HEK293 (cell line): ENCODE measurements at regions not wholly inside any gene's neighbourhood (a gene's known extent, or its start where the extent isn't known, plus 50 kb on each side); places are given as distances from the start of the nearest gene placed in this dataset.

Experiments used
- CTCF ChIA-PET: fragments of 350-600 bp; formaldehyde crosslinking; extraction: SDS; loops from one replicate; lab custom pipeline; 2021; ENCODE audit warnings: antibody characterized with exemption; lab: Yijun Ruan, JAX
- POLR2A ChIA-PET: fragments of 300-600 bp; formaldehyde crosslinking; extraction: SDS; loops from one replicate; lab custom pipeline; 2020; ENCODE audit warnings: antibody characterized with exemption, inconsistent platforms; lab: Yijun Ruan, JAX
- H3K27ac ChIP-seq: fragments of 200-500 bp; sonication (Bioruptor generic); 2 replicates; pipeline ENCODE4 v1.5.1; 2014; ENCODE audit warnings: low read depth, low read length, control low read depth, inconsistent platforms; ENCODE audit errors: extremely low read depth
- H3K36me3 ChIP-seq, 2 experiments: fragments of 200-500 bp in 1 of 2; sonication (Bioruptor generic) in 1 of 2; 1 replicate in 1 of 2; 2 replicates in 1 of 2; pipeline ENCODE4 v1.5.1; 2014 to 2017; ENCODE audit warnings: inconsistent platforms in 2 of 2, low read length in 2 of 2; ENCODE audit not compliant: control insufficient read depth in 2 of 2, insufficient read depth in 1 of 2
- H3K4me1 ChIP-seq: fragments of 200-500 bp; sonication (Bioruptor generic); 2 replicates; pipeline ENCODE4 v1.5.1; 2014; ENCODE audit warnings: mild to moderate bottlenecking, low read length, inconsistent platforms; ENCODE audit not compliant: control insufficient read depth, insufficient read depth
- H3K4me3 ChIP-seq: 2 replicates; pipeline ENCODE4 v1.5.1; 2011; ENCODE audit warnings: low read depth, mild to moderate bottlenecking, control low read depth, low read length, moderate library complexity
- H3K9me3 ChIP-seq: fragments of 200-500 bp; sonication (Bioruptor generic); 2 replicates; pipeline ENCODE4 v1.5.1; 2014; ENCODE audit warnings: low read depth, low read length, inconsistent platforms; ENCODE audit not compliant: control insufficient read depth, insufficient read depth
- GFI1B ChIP-seq: fragments of 450-650 bp; formaldehyde crosslinking; IDR thresholded peaks from 2 replicates; pipeline ENCODE4 v1.5.1; 2016; ENCODE audit warnings: missing biosample characterization, missing genetic modification characterization
- KLF10 ChIP-seq: fragments of 450-650 bp; IDR thresholded peaks from 2 replicates; pipeline ENCODE4 v1.5.1; 2018; ENCODE audit warnings: missing biosample characterization, mild to moderate bottlenecking, missing genetic modification characterization
- KLF16 ChIP-seq: fragments of 450-650 bp; formaldehyde crosslinking; IDR thresholded peaks from 2 replicates; pipeline ENCODE4 v1.5.1; 2017; ENCODE audit warnings: missing biosample characterization, missing genetic modification characterization
- MZF1 ChIP-seq: fragments of 450-650 bp; formaldehyde crosslinking; IDR thresholded peaks from 2 replicates; pipeline ENCODE4 v1.5.1; 2017; ENCODE audit warnings: missing biosample characterization, missing genetic modification characterization, borderline replicate concordance
- SCRT1 ChIP-seq: fragments of 450-650 bp; formaldehyde crosslinking; IDR thresholded peaks from 2 replicates; pipeline ENCODE4 v1.5.1; 2016; ENCODE audit warnings: missing biosample characterization, missing genetic modification characterization, borderline replicate concordance
- SP2 ChIP-seq: fragments of 450-650 bp; formaldehyde crosslinking; IDR thresholded peaks from 2 replicates; pipeline ENCODE4 v1.5.1; 2016; ENCODE audit warnings: missing biosample characterization, missing genetic modification characterization
- SP7 ChIP-seq: fragments of 450-650 bp; formaldehyde crosslinking; IDR thresholded peaks from 2 replicates; pipeline ENCODE4 v1.5.1; 2016; ENCODE audit warnings: missing biosample characterization, missing genetic modification characterization
- ZBTB20 ChIP-seq: fragments of 450-650 bp; formaldehyde crosslinking; IDR thresholded peaks from 2 replicates; pipeline ENCODE4 v1.5.1; 2016; ENCODE audit warnings: missing biosample characterization, missing genetic modification characterization
- ZNF140 ChIP-seq: fragments of 450-650 bp; formaldehyde crosslinking; IDR thresholded peaks from 2 replicates; pipeline ENCODE4 v1.5.1; 2016; ENCODE audit warnings: missing biosample characterization, missing genetic modification characterization
- ZNF2 ChIP-seq: fragments of 450-650 bp; formaldehyde crosslinking; IDR thresholded peaks from 2 replicates; pipeline ENCODE4 v1.5.1; 2016; ENCODE audit warnings: missing biosample characterization, missing genetic modification characterization
- ZNF211 ChIP-seq: fragments of 450-650 bp; formaldehyde crosslinking; IDR thresholded peaks from 2 replicates; pipeline ENCODE4 v1.5.1; 2016; ENCODE audit warnings: low read depth, missing biosample characterization, missing genetic modification characterization
- ZNF350 ChIP-seq: fragments of 450-650 bp; formaldehyde crosslinking; IDR thresholded peaks from 2 replicates; pipeline ENCODE4 v1.5.0; 2017; ENCODE audit warnings: missing biosample characterization, mild to moderate bottlenecking, missing genetic modification characterization
- ZNF521 ChIP-seq: fragments of 450-650 bp; formaldehyde crosslinking; IDR thresholded peaks from 2 replicates; pipeline ENCODE4 v1.5.1; 2017; ENCODE audit warnings: missing biosample characterization, mild to moderate bottlenecking, missing genetic modification characterization
- ZNF544 ChIP-seq: fragments of 450-650 bp; formaldehyde crosslinking; IDR thresholded peaks from 2 replicates; pipeline ENCODE4 v1.5.0; 2017; ENCODE audit warnings: missing biosample characterization, missing genetic modification characterization
- ZNF610 ChIP-seq: fragments of 450-650 bp; formaldehyde crosslinking; IDR thresholded peaks from 2 replicates; pipeline ENCODE4 v1.5.1; 2016; ENCODE audit warnings: missing biosample characterization, missing genetic modification characterization, borderline replicate concordance
- ZNF624 ChIP-seq: fragments of 450-650 bp; formaldehyde crosslinking; IDR thresholded peaks from 2 replicates; pipeline ENCODE4 v1.5.1; 2017; ENCODE audit warnings: missing biosample characterization, missing genetic modification characterization
- ZNF658 ChIP-seq: fragments of 450-650 bp; formaldehyde crosslinking; IDR thresholded peaks from 2 replicates; pipeline ENCODE4; 2016; ENCODE audit warnings: missing biosample characterization, missing genetic modification characterization
- ZNF837 ChIP-seq: fragments of 450-650 bp; formaldehyde crosslinking; IDR thresholded peaks from 2 replicates; pipeline ENCODE4 v1.5.1; 2016; ENCODE audit warnings: missing biosample characterization, missing genetic modification characterization
- ZXDB ChIP-seq: fragments of 450-650 bp; formaldehyde crosslinking; IDR thresholded peaks from 2 replicates; pipeline ENCODE4 v1.5.1; 2016; ENCODE audit warnings: missing biosample characterization, missing genetic modification characterization
- TF ChIP-seq, protein P1 (sequence below): fragments of 450-650 bp; formaldehyde crosslinking; IDR thresholded peaks from 2 replicates; pipeline ENCODE4 v1.5.1; 2016; ENCODE audit warnings: missing biosample characterization, missing genetic modification characterization, borderline replicate concordance
- TF ChIP-seq, protein P2 (sequence below): fragments of 450-650 bp; formaldehyde crosslinking; IDR thresholded peaks from 2 replicates; pipeline ENCODE4 v1.5.1; 2016; ENCODE audit warnings: missing biosample characterization, missing genetic modification characterization

DNA sequence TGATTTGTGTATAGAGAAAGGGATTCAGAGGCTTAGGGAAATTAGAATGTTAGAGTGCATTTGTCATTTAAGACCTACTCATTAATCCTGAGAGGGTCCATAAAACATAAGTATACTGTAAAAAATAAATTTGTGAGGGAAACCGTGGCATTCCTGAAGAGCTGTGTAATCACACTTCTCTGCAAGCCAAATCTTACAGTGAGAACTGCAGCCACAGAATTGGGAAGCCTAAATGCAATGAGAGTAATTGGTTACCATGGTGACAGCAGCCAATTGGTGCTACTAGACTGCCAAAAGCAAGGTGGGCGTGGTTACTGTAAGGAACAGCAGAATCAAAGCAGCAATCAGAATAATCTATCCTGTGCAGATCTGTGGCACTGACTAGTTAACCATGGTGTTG is 345.2 kb upstream of the GRID2 start:
- no peak overlapping the region for H3K4me3 ChIP-seq
- ChIA-PET CTCF (no interaction called here), POLR2A (no interaction called here)
- TF ChIP-seq ZNF624 (tag by site-specific recombination) (no peak), SP7 (tag by site-specific recombination) (no peak)
- no peaks in the 10 kb centered on the region for H3K4me1 ChIP-seq
- no peak overlapping the region for H3K27ac ChIP-seq
- no peaks in the 10 kb centered on the region for H3K9me3 ChIP-seq
- H3K36me3 ChIP-seq = no peaks in the 10 kb centered on the region

DNA sequence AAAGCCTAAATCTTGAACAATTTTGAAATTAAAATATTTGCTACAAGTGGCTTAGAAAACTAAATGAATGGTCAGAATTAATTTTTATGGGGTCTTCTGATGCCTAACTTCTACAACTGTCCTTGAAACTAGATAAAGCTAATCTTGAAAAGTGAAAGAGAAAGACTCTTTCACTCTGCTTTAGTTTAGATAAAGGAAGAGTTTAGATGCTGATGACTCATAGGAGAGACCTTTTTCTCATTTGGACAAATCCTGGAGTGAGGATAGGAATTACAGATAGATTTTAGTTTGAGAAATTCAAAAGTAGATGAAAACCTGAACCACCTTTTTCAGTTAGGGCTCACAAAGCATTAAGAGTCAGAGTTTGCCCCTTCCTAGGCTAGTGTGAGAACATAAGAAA is 342.3 kb upstream of the GRID2 start:
- ChIA-PET CTCF (interaction anchor here (0.8 kb wide), 1 partner anchor 282 kb away, joined by 3 read pairs; no protein-coding TSS in a partner anchor), POLR2A (no interaction called here)
- no peak overlapping the region for H3K4me3 ChIP-seq
- no peaks in the 10 kb centered on the region for H3K9me3 ChIP-seq
- no peaks in the 10 kb centered on the region for H3K36me3 ChIP-seq
- no peak overlapping the region for H3K27ac ChIP-seq
- no peaks in the 10 kb centered on the region for H3K4me1 ChIP-seq
- TF ChIP-seq ZXDB (tag by site-specific recombination) (no peak), ZNF544 (tag by site-specific recombination) (no peak), SCRT1 (tag by site-specific recombination) (no peak), ZNF610 (tag by site-specific recombination) (no peak), ZNF140 (tag by site-specific recombination) (no peak), ZNF350 (tag by site-specific recombination) (no peak), MZF1 (tag by site-specific recombination) (no peak), ZNF2 (tag by site-specific recombination) (no peak), KLF16 (no peak), SP2 (tag by site-specific recombination) (no peak), ZNF658 (tag by site-specific recombination) (no peak), ZNF837 (no peak), KLF10 (no peak), ZNF211 (tag by site-specific recombination) (no peak)
- TF ChIP-seq, protein P1, sequence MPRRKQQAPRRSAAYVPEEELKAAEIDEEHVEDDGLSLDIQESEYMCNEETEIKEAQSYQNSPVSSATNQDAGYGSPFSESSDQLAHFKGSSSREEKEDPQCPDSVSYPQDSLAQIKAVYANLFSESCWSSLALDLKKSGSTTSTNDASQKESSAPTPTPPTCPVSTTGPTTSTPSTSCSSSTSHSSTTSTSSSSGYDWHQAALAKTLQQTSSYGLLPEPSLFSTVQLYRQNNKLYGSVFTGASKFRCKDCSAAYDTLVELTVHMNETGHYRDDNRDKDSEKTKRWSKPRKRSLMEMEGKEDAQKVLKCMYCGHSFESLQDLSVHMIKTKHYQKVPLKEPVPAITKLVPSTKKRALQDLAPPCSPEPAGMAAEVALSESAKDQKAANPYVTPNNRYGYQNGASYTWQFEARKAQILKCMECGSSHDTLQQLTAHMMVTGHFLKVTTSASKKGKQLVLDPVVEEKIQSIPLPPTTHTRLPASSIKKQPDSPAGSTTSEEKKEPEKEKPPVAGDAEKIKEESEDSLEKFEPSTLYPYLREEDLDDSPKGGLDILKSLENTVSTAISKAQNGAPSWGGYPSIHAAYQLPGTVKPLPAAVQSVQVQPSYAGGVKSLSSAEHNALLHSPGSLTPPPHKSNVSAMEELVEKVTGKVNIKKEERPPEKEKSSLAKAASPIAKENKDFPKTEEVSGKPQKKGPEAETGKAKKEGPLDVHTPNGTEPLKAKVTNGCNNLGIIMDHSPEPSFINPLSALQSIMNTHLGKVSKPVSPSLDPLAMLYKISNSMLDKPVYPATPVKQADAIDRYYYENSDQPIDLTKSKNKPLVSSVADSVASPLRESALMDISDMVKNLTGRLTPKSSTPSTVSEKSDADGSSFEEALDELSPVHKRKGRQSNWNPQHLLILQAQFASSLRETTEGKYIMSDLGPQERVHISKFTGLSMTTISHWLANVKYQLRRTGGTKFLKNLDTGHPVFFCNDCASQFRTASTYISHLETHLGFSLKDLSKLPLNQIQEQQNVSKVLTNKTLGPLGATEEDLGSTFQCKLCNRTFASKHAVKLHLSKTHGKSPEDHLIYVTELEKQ (tag by site-specific recombination) = no peak
- TF ChIP-seq, protein P2, sequence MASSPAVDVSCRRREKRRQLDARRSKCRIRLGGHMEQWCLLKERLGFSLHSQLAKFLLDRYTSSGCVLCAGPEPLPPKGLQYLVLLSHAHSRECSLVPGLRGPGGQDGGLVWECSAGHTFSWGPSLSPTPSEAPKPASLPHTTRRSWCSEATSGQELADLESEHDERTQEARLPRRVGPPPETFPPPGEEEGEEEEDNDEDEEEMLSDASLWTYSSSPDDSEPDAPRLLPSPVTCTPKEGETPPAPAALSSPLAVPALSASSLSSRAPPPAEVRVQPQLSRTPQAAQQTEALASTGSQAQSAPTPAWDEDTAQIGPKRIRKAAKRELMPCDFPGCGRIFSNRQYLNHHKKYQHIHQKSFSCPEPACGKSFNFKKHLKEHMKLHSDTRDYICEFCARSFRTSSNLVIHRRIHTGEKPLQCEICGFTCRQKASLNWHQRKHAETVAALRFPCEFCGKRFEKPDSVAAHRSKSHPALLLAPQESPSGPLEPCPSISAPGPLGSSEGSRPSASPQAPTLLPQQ (tag by site-specific recombination) = no peak
- TF ChIP-seq, all 188 proteins: peak for 0

DNA sequence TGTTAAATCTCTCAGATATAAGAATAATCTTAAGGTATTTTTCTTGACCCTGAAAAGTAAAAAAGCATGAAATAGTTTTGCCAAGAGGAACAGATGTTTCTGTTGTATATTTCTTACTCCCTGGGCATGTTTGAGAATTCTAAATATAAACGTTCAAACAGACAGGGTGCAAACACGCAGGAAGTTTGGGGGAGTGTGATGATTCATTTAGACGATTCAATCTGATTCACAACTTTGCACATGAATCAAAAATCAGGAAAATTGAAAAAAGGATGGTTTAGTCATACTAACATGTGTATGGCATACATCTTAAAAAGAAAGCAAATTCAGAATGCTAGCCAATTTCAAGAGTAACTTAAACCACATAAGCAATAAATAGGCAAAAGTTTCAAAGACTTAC is 340.3 kb upstream of the GRID2 start:
- H3K9me3 ChIP-seq = no peaks in the 10 kb centered on the region
- no peaks in the 10 kb centered on the region for H3K4me1 ChIP-seq
- ChIA-PET CTCF (no interaction called here), POLR2A (no interaction called here)
- TF ChIP-seq ZNF521 = no peak
- TF ChIP-seq GFI1B = no peak
- no peak for TF ChIP-seq ZBTB20 (tag by site-specific recombination)
- H3K36me3 ChIP-seq = no peaks in the 10 kb centered on the region
- H3K4me3 ChIP-seq = no peak overlapping the region
- H3K27ac ChIP-seq = no peak overlapping the region
